SK-N-SH (cell line): ENCODE measurements at regions not wholly inside any gene's neighbourhood (a gene's known extent, or its start where the extent isn't known, plus 50 kb on each side); places are given as distances from the start of the nearest gene placed in this dataset.

ENCODE experiments used
- ELF1 ChIP-seq: IDR thresholded peaks from 2 replicates; pipeline ENCODE4 v1.4.0; 2012
- EP300 ChIP-seq, 2 experiments: IDR thresholded peaks; 2 replicates each; pipeline versions ENCODE4 v1.4.0 to v1.6.1; 2012; ENCODE audit warnings: borderline replicate concordance in 1 of 2, low read depth in 1 of 2, low read length in 1 of 2
- EZH2phosphoT487 ChIP-seq: fragments of 200-600 bp; sonication (generic); IDR thresholded peaks from 2 replicates; pipeline ENCODE4 v1.6.1; 2017; ENCODE audit warnings: low read depth, mixed run types, mild to moderate bottlenecking, antibody characterized with exemption, moderate library complexity, borderline replicate concordance
- GATA2 ChIP-seq: sonication (generic); formaldehyde crosslinking; IDR thresholded peaks from 2 replicates; pipeline ENCODE4 v1.5.0; 2020; ENCODE audit warnings: mild to moderate bottlenecking, missing genetic modification reagents
- JUND ChIP-seq: IDR thresholded peaks from 2 replicates; pipeline ENCODE4 v1.4.0; 2012
- MEF2A ChIP-seq: IDR thresholded peaks from 2 replicates; pipeline ENCODE4 v1.4.0; 2012; ENCODE audit warnings: low read depth, borderline replicate concordance
- NFIC ChIP-seq: IDR thresholded peaks from 2 replicates; pipeline ENCODE4 v1.4.0; 2012; ENCODE audit warnings: borderline replicate concordance
- POLR2AphosphoS5 ChIP-seq: IDR thresholded peaks from 2 replicates; pipeline ENCODE4 v1.6.1; 2012; ENCODE audit warnings: low read depth, low read length
- TF ChIP-seq, protein P1 (sequence below): fragments of 200-600 bp; sonication (generic); IDR thresholded peaks from 2 replicates; pipeline ENCODE4 v1.6.1; 2017; ENCODE audit warnings: antibody characterized with exemption, mild to moderate bottlenecking, moderate library complexity
- TF ChIP-seq, protein P2 (sequence below): IDR thresholded peaks from 2 replicates; pipeline ENCODE4; 2012
- TF ChIP-seq, protein P3 (sequence below): fragments of 150-350 bp; IDR thresholded peaks from 2 replicates; pipeline ENCODE4 v1.6.1; 2017; ENCODE audit warnings: antibody characterized with exemption, low read length, low read depth, borderline replicate concordance

DNA sequence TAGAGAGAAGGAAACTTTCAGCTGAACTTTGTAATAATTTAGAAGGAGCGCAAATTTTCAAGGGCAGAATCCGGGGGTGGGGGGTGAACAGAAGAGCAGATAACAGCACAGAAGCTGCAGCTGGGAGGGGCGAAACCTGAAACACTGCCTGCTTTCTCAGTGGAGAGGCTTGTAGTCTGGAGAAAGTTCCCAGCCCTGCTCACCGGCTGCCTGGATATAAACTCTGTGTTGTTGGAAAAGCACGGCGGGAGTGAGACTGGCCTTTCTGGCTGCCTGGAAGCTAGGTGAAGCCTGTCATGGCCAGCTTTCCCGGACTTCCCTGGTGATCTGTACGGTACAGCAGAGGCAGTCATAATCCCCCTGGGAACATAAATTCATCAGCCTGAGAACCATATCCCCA lies 1352.1 kb upstream of the DIAPH2 start:
- TF ChIP-seq, protein P1, sequence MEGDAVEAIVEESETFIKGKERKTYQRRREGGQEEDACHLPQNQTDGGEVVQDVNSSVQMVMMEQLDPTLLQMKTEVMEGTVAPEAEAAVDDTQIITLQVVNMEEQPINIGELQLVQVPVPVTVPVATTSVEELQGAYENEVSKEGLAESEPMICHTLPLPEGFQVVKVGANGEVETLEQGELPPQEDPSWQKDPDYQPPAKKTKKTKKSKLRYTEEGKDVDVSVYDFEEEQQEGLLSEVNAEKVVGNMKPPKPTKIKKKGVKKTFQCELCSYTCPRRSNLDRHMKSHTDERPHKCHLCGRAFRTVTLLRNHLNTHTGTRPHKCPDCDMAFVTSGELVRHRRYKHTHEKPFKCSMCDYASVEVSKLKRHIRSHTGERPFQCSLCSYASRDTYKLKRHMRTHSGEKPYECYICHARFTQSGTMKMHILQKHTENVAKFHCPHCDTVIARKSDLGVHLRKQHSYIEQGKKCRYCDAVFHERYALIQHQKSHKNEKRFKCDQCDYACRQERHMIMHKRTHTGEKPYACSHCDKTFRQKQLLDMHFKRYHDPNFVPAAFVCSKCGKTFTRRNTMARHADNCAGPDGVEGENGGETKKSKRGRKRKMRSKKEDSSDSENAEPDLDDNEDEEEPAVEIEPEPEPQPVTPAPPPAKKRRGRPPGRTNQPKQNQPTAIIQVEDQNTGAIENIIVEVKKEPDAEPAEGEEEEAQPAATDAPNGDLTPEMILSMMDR = no peak
- no peak for TF ChIP-seq POLR2AphosphoS5
- TF ChIP-seq MEF2A = no peak
- TF ChIP-seq, protein P2, sequence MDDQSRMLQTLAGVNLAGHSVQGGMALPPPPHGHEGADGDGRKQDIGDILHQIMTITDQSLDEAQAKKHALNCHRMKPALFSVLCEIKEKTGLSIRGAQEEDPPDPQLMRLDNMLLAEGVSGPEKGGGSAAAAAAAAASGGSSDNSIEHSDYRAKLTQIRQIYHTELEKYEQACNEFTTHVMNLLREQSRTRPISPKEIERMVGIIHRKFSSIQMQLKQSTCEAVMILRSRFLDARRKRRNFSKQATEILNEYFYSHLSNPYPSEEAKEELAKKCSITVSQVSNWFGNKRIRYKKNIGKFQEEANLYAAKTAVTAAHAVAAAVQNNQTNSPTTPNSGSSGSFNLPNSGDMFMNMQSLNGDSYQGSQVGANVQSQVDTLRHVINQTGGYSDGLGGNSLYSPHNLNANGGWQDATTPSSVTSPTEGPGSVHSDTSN = no peak
- no peak for TF ChIP-seq NFIC
- no peak for TF ChIP-seq EP300 (IDR thresholded peaks at IDR 0.05; ENCODE audit: borderline replicate concordance in 1 of 2, low read depth in 1 of 2, low read length in 1 of 2)
- no peak for TF ChIP-seq JUND
- no peak for TF ChIP-seq GATA2 (CRISPR knock-in tag)
- no peak for TF ChIP-seq ELF1
- TF ChIP-seq, protein P3, sequence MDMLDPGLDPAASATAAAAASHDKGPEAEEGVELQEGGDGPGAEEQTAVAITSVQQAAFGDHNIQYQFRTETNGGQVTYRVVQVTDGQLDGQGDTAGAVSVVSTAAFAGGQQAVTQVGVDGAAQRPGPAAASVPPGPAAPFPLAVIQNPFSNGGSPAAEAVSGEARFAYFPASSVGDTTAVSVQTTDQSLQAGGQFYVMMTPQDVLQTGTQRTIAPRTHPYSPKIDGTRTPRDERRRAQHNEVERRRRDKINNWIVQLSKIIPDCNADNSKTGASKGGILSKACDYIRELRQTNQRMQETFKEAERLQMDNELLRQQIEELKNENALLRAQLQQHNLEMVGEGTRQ = no peak
- TF ChIP-seq EZH2phosphoT487 = no peak
